ENCODE measurements at regions not wholly inside any gene's neighbourhood (a gene's known extent, or its start where the extent isn't known, plus 50 kb on each side); places are given as distances from the start of the nearest gene placed in this dataset.

DNA sequence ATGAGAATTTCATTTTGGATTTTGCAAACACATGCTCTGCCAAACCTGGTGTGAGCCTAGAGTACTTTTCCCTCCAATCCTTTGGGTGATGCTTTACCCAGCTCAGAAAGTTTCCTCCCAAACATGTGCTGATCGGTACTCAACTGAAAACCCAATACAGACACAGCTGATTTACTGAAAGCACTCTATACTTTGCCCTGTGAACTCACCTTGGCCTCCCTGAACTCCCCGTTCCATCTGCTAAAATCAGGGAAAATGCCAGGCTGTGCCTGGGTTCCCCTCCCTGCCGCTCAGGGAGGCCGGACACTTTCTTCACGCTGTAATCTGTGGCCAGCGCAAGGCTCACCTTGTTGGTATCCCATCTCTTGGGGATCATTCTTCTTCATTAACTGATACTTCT is 391.2 kb downstream of the CBLN2 start:
- no peak for DNase-seq (ENCODE audit: low spot score)
- in situ Hi-C loops (cut with MboI; ENCODE audit: low pct_unique_long_range_greater_than_20kb, low sequenced_read_pairs, unreplicated experiment) = no loop called here

GRCh38 chr18:72147830-72148229 is 396.3 kb downstream of the CBLN2 start:
- in situ Hi-C loops (cut with MboI; ENCODE audit: low pct_unique_long_range_greater_than_20kb, low sequenced_read_pairs, unreplicated experiment) = no loop called here
- no peak for DNase-seq (ENCODE audit: low spot score)
- TF ChIP-seq, protein P1, sequence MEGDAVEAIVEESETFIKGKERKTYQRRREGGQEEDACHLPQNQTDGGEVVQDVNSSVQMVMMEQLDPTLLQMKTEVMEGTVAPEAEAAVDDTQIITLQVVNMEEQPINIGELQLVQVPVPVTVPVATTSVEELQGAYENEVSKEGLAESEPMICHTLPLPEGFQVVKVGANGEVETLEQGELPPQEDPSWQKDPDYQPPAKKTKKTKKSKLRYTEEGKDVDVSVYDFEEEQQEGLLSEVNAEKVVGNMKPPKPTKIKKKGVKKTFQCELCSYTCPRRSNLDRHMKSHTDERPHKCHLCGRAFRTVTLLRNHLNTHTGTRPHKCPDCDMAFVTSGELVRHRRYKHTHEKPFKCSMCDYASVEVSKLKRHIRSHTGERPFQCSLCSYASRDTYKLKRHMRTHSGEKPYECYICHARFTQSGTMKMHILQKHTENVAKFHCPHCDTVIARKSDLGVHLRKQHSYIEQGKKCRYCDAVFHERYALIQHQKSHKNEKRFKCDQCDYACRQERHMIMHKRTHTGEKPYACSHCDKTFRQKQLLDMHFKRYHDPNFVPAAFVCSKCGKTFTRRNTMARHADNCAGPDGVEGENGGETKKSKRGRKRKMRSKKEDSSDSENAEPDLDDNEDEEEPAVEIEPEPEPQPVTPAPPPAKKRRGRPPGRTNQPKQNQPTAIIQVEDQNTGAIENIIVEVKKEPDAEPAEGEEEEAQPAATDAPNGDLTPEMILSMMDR (IDR thresholded peaks at IDR 0.05; ENCODE audit: extremely low read depth, insufficient read depth, missing control alignments) = no peak

More for the DNA sequence above, 391.2 kb downstream of the CBLN2 start:
- TF ChIP-seq, protein P1 (IDR thresholded peaks at IDR 0.05; ENCODE audit: extremely low read depth, insufficient read depth, missing control alignments) = no peak

GRCh38 chr18:72140007-72140406 is 404.1 kb downstream of the CBLN2 start:
- DNase-seq (ENCODE audit: low spot score) = no peak
- TF ChIP-seq, protein P1 (IDR thresholded peaks at IDR 0.05; ENCODE audit: extremely low read depth, insufficient read depth, missing control alignments) = no peak
- in situ Hi-C loops (cut with MboI; ENCODE audit: low pct_unique_long_range_greater_than_20kb, low sequenced_read_pairs, unreplicated experiment) = no loop called here

DNA sequence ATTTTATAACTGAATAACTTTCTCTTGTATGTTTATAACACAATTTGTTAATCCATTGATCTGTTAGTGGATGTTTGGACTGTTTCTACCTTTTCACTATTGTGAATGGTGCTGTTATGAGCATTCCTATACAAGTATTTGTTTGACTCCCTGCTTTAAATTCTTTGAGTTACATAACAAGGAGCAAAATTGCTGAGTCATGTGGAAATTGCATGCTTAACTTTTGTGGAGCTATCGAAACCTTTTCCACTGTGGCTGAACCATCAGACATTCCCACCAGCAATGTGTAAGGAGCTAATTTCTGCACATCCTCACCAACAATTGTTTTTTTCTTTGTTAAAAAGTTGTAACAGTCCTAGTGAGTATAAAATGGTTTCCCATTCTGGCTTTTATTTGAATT is 415.5 kb downstream of the CBLN2 start:
- TF ChIP-seq, protein P1 (IDR thresholded peaks at IDR 0.05; ENCODE audit: extremely low read depth, insufficient read depth, missing control alignments) = no peak
- in situ Hi-C loops (cut with MboI; ENCODE audit: low pct_unique_long_range_greater_than_20kb, low sequenced_read_pairs, unreplicated experiment) = no loop called here
- DNase-seq (ENCODE audit: low spot score) = no peak

DNA sequence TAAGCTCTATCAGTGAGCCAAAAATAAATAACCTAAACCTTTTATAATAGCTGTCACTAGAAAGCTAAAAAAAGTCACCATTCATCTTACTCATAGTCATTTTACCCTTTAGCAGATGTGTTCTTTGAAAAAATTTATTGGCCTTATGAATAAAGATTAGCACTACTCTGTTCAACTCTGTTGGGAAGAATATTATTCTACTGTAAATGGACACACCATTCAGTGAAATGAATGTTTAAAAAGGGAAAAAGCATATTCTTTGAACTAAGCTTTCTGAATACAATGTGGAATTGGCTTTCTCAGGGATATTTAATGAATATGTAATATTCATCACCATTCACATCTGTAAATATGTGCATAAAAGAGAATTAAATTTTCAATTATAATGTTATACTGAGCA is 422.0 kb downstream of the CBLN2 start:
- no peak for DNase-seq (ENCODE audit: low spot score)
- in situ Hi-C loops (cut with MboI; ENCODE audit: low pct_unique_long_range_greater_than_20kb, low sequenced_read_pairs, unreplicated experiment) = no loop called here
- TF ChIP-seq, protein P1 (IDR thresholded peaks at IDR 0.05; ENCODE audit: extremely low read depth, insufficient read depth, missing control alignments) = no peak

DNA sequence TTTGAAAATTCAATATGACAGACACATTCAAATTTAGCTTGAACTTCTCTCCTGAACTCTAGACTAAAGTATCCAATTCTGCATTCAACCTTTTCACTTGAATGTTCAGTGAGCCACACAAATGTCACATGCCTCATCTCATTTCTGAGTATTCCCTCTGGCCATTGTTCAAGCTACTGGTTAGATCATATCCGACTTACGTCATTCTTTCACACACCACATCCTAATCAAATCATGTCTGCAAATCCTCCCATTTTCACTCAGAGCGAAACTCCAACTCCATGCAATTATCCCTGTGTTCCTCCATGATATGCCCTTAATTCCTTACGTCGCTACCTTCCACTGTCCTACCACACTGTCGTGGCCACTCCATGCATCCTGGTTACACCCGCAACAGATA is 425.1 kb downstream of the CBLN2 start:
- TF ChIP-seq, protein P1 (IDR thresholded peaks at IDR 0.05; ENCODE audit: extremely low read depth, insufficient read depth, missing control alignments) = no peak
- no peak for DNase-seq (ENCODE audit: low spot score)
- in situ Hi-C loops (cut with MboI; ENCODE audit: low pct_unique_long_range_greater_than_20kb, low sequenced_read_pairs, unreplicated experiment) = no loop called here
